NCI-H1105 treated with DMSO at 0.1 percent for 48 hours (cell line): ENCODE measurements at regions not wholly inside any gene's neighbourhood (a gene's known extent, or its start where the extent isn't known, plus 50 kb on each side); places are given as distances from the start of the nearest gene placed in this dataset.

Experiments used
- DNase-seq: peaks from one replicate; lab custom pipeline; 2025; lab: John Stamatoyannopoulos, UW

DNA sequence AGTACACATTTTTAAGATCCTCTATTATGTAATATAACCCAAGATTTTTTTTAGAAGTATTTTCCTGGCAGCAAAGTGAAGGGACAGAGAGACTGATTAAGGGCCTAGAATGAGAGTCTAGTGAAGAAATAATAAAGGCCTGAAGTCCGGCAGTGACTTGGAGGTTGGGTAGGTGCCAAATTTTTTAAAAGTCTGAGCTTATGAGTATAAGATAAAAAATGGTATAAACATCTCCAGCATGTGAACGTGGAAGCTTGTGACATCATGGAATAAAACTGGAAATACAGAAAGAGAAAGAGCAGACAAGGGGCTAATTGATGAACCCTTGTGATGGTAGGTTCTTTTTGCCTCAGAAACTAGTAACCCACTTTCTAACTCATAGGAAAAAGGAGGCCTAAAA lies 174.6 kb downstream of the SUCLA2 start:
- DNase-seq: no peak

DNA sequence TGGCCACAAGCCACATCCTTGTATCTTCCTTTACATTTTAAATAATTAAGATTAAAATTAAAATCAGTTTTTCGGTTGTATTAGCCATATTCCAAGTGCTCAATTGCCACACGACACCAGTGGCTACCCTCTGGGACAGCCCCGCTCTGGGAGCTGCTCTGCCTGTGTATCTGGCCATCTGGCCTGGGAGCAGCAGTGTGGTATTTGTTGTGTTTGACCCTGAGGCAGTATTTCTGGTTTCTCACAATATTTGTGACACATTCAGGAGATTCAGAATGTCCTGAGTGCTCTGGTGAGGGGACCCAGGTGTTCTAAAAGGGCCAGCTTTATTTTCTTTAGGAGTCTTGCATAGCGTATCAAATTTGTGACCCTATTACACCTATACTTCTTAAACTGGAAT lies 179.0 kb downstream of the SUCLA2 start:
- DNase-seq: no peak

DNA sequence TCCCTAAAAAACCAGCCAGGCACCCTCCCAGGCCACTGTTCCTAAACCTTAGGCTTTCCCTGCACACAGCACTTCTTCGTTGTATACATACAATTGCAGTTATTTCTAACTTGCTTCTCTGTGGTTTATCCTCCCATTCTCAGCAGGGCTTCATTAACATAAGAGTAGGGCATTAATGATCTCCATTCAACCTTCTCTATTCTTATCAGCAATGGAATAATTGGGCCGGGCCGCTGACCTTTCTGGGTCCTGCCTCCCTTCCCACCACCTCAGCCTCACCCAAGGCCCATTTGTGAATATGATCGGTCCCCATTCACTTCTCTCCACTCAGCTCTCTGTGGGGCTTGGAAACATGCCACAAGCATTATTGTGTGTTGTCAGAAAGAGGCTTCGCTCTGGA lies 184.2 kb downstream of the SUCLA2 start:
- DNase-seq: no peak

DNA sequence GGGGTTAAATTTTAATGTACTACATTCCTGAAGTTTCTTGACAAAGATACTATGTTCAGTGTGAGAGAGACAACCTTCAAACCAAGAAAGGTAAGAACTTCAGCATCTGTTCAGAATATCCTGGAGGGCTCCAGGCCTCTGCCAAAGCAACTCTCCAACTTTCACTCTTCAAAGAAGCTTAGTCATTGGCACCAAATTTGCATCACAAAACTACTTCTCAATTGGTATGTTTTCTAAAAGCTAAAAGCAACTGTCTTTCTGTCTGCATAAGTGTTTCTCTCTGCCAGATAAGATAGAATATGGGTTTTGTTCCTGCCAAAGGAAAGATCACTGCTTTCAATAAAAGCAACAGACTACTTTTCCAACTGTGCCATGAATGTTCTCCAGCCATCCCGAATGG lies 187.4 kb downstream of the SUCLA2 start:
- DNase-seq: no peak

DNA sequence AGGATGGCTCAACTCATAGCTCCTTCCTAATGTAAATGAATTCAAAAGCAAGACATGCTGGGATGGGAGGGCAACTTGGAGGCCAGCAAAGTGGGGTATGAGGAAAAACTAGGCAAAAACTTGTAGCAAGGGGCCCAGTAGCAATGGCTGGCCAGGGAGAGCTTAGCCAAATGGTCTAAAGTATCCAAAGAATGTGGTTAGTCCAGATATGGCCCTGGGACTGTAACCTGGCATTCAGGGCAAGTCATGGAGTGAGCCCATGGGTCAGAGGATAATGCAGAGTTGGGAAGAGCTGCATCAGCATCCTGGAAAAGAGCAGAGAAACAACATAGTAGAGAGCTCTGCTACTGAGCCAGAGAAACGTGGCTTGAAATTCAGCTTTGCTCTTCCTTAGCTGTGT lies 191.7 kb downstream of the SUCLA2 start:
- DNase-seq: no peak

DNA sequence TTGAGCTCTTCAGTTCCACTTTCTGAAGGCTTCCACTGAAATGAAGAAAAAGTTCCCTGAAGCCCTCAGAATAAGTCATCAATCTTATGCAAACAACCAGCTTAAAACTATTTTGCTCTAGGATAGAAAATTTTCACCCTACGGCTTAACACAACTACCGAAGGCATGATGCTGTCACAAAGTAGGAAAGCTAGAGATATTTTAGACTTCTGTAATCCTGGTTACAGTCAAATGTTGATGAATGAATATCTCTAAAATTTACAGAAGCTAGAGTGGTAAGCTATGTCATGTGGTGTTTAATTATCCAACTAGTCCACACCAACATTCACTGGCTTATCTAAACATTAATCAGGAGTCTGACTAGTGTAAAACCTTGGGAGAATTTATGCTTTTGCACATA lies 197.9 kb downstream of the SUCLA2 start:
- DNase-seq: no peak

DNA sequence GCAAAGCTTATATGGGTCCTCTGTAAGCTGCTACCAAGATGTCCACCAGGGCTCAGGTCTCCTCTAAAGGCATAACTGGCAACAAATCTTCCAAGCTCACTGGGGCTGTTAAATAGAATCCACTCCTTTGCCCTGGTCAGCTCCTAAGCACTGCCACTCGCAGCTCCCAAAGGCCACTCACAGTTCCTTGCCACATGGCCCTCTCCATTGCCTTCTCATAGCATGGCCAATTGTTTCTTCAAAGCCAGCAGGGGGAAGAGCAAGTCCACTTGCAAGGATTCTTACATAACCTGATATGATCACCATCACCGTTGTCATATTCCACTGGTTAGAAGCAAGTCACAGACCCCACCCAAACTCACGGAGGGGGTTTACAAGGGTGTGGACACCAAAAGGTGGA lies 199.5 kb downstream of the SUCLA2 start:
- no peak for DNase-seq

DNA sequence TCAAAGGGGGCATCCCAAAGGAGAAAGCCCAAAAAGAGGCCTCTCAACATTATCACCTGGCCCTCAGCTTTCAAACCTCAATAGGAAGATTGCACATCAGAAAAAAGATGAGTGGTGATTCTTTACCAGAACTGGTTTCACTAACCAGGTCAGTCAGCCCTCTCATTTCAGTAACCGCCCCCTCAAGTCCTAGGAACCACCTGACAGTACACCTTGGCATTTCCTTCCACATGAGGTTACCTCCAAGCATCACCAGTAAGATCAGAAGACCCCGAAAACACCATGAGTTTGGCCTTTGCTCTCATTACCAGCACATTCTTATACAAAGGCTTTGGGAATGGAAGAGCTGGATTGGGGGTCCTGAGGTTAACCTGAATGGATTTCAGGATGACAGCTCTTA lies 200.5 kb downstream of the SUCLA2 start:
- no peak for DNase-seq

DNA sequence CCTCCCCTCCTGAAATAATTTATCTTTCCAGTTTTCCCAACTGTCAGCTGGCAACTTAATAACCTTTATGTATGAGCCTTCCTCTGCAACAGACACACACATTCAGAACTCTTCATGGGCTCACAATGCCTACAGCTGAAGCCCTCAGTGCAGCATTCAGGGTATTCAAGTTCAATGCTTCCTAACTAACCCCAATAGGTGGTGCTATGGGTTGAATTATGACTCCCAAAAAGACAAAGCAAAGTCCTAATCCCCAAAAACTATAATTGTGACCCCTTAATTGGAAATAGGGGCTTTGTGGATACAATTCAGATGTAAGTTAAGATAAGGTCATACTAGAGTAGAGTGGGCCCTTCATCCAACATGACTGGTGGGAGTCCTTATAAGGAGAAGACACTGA lies 202.2 kb downstream of the SUCLA2 start:
- DNase-seq: no peak

DNA sequence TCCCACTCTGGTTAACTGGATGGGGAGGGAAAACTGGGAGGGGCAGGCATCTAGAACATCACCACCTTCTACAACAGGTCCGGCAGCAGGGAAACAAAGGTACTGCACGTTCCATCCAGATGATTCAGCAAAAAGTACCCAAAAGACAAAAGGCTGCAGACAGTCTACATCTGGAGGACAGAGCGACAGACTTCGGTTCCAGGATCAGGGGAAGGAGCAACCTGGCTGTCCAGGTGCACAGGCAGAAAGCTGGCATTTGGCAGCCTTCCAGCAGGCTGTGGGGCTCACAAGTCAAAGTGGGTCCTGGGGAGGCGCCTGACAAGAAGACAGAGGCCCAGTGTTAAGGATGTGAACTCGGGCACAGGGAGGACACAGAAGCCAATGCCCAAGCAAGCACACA lies 202.9 kb downstream of the SUCLA2 start:
- DNase-seq: no peak

DNA sequence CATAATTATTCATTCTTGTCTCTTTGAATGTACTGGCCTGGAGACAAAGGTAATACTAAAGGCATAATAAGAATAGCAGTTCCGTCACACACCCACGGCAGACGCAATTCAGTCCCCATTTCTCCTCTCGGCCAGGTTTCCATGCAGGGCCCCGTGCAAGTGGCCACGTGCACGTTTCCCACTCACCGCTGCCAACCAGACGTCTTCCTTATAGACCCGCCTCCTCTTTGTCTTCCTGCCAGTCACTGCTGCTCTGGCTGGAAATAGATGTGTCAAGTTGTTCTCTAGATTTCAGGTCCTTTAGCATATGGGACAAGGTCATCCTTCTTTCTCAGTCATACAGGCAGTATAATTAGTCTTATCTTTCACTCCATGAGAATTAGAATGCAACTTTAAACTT lies 204.3 kb downstream of the SUCLA2 start:
- DNase-seq: no peak

DNA sequence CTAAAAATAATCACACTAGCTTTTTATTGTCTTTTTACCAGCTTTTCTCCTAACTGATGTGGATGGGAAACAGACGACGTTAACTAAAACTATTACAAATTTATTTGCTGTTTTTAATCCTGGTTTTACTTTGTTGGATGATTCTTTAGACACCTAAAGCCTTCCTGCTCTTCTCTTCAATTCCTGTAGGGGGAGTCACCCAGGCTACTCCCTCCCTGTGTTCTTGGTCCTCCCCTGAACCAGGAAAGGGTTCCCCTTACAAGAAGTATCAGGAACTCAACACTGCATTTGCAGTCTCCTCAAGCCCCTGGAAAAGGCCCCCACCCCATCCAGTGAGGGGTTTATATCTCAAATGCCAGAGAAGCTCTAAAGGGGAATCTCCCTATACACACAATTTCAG lies 206.1 kb downstream of the SUCLA2 start:
- DNase-seq: no peak

DNA sequence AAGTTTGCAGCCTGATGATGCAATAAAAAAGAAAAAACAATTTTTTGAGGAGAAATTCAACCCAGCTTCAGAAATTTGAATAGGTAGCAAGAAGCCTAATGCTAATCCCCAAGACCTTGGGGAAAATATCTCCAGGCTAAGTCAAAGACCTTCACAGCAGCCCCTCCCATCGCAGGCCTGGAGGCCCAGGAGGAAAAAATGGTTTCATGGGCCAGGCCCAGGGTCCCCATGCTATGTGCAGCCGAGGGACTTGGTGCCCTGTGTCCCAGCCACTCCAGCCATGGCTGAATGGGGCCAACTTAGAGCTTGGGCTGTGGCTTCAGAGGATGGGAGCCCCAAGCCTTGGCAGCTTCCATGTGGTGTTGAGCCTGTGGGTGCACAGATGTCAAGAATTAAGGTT lies 210.3 kb downstream of the SUCLA2 start:
- DNase-seq: no peak

DNA sequence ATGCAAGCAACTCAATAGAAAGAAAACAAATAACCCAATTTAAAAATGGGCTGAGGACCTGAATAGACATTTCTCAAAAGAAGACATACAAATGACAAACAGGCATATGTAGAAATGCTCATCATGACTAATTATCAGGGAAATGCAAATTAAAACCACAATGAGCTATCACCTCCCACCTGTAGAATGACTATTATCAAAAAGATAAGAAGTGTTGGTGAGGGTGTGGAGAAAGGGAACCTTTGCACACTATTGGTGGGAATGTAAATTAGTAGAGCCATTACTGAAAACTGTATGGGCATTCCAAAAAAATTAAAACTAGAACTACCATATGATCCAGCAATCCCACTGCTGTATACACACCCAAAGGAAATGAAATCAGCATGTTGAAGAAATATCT lies 212.2 kb downstream of the SUCLA2 start:
- no peak for DNase-seq

DNA sequence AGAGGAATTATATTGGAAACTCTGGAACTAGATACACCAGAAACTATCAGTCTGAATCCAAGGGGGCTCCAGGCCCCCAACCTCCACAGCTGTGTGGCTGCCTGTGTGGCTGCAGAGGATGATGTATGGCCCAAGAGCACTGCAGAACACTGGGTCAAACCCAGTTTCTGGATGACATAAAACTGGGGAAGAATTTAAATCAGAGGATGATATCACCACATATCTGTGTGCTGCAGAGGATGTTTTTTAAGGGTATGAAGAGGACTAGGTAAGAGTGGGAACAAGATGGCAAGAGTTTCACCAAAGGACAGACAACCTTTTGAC lies 226.4 kb downstream of the SUCLA2 start:
- no peak for DNase-seq

DNA sequence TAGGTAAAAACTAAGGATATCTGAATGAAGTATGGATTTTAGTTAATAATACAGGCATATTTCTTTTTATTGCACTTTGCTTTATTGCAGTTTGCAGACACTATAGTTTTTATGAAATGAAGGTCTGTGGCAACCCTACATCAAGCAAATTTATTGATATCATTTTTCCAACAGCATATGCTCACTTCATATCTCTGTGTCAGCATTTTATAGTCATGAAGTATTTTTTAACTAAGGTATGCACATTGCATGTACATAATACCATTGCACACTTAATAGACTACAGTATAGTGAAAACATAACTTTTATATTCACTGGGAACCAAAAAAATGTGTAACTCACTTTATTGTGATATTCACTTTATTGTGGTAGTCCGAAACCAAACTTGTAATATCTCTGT lies 236.3 kb downstream of the SUCLA2 start:
- no peak for DNase-seq

DNA sequence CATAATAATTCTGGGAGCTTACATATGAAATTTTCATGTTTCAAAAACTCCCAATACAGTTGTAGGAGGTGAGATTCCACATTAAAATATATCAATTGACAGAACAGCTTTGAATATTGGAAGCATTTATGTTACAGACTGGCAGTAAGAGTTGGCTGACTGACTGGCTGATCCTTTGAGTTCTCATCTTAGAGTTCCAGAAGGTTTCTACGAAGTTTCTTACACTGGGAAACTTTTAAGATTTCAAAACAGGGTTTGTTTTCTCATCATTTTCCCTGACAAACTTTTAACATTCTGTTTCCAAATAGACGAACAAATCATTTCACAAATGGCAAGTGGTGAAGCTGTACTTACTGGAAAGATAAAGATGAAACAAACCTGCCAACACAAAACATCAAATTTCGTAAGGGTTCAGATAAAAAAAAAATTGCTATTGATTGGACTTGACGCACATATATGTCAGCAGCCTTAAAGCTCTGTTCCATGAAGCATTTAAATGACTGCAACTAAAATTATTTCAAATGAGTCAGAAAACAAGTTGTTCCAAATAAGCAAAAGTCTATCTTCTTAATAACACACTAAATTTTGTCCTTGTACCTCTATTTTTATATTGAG lies 243.5 kb downstream of the SUCLA2 start:
- DNase-seq: no peak

DNA sequence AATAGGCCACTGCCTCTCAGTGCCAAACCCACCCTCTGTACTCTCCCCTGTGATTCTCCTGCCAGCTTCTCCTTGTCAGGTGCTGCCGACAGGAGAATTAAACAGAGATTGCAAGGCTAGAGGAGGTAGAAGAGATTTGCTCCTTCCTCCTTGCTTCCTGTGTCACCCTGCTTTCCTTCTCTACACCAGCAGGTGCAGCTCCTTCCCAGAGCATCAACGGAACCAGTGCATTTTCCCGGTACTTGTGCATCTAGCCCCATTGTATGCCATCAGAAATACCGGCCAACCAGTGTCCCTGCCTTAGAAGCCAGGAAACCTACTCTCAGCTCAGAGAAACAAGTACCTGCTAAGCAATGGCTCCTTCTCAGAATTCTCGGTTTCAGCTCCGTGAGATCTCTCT lies 253.2 kb downstream of the SUCLA2 start:
- DNase-seq: no peak

DNA sequence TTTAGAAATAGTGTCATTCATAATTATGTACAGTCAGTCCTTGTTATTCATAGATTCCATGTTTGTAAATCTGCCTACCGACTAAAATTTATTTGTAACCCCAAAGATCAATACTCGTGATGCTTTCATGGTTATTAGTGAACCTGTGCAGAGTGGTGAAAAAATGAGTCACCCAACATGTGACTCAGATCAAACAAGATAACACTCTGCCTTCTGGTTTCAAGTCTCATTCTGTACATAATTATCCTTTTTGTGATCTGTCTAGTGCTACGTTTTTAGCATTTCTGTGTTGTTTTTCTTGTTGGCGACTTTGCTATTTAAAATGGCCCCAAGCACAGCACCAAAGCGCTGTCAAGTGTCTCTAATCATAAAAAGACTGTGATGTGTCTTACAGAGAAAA lies 274.7 kb downstream of the SUCLA2 start:
- DNase-seq: no peak

DNA sequence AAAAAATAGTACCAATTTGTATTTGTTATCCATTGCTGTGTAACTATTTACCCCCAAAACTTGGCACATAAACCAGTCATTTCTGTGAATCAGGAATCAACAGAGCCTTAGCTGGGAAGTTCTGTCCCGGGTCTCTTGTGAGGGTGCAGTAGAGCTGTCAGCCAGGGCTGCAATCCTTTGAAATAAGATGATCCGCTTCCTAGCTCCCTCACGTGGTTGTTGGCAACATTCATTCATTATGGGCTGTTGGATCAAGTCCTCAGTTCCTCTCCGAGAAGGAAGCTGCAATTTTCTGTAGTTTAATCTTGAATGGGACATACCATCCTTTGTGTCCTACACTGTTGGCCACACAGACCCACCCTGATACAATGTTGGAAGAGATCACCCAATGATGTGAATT lies 277.2 kb downstream of the SUCLA2 start:
- DNase-seq: no peak

DNA sequence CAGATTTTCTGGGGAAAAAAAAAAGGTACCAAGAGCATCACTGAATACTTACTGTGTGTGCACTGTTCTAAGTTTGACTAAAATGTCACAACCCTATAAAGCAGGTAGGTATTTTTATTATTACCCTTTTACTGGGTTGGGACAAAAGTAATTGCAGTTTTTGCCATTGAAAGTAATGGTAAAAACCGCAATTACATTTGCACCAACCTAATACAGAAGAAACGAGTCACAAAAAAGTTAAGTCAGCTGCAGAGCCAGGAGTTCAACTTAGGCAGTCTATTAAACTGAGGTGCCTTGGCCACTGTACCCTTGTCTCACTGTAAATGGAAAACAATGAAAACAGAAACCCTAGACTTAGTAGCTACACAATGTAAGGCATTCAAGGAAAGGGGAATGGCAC lies 281.9 kb downstream of the SUCLA2 start:
- DNase-seq: no peak

DNA sequence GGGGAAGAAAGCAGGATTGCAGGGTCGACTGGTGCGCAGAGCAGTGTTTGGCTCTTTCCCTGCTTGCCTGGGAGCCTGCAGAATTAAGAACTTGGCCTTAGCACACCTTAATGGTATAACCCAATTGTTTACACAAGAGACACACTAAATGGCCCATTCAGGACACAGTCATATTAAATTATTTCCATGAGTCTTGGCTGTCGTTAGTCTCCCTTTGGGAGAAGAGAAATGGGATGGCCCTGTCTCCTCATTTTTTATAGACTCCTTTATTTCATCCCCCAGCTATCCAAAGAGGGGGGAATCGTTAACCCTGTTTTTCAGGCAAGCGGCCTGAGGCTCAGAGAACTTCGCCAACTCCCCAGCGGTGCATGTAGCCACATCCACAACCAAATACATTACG lies 282.5 kb downstream of the SUCLA2 start:
- no peak for DNase-seq

DNA sequence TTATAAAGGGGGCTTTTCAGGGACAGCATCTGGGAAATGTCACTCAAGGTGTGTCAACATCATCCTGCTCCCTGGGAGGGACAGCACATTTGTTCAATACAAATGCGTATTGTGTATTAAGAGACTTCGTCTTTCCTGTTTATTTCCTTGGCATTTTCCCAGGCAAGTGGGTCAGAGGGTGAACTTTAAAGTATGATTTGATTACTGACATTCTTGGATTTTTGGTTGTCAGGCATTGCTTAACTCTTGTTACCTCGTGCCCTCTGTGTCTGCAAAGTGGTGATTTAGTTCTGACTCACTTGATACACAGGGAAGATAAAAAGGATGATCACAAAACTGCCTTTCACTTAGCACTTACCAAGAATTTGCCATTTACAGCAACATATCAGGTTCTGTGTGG lies 292.7 kb downstream of the SUCLA2 start:
- no peak for DNase-seq

DNA sequence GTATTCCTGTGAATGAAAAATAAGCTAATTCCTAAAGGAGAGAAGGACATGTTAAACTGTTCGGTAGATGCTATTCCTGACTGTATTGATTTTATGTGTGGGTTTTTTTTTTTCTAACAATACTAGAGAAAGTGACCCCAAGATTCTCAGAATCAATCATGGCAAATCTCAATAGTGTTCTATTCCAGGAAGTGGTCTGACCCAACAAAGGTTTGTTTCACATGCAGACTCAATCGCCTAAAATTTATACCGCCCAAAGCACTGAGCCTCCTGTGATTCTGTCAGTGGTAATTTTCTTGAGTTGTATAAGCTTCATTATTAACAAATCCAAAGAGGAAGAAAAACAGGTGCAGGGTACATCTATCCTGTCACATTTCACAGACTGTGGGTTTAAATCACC lies 293.7 kb downstream of the SUCLA2 start:
- no peak for DNase-seq

DNA sequence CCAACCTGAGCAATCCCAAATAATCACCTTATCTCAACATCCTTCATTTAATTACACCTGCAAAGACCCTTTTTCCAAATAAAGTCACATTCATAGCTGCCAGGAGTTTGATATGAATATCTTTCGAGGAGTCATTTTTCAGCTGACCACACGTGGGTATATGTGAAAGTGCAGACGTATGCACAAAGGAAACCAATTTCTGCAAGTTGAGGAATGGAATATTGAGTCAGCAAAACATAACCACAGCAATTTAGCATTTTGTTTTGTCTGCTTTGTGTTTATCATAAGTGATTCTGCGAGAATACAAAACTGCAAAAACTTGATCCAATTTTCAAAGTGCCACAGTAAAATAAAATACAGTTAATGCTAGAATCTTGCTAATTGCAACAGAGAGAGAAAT lies 295.9 kb downstream of the SUCLA2 start:
- no peak for DNase-seq
